Endothelial cell of umbilical vein (primary cell): ENCODE measurements at regions not wholly inside any gene's neighbourhood (a gene's known extent, or its start where the extent isn't known, plus 50 kb on each side); places are given as distances from the start of the nearest gene placed in this dataset.

Experiments
- BruUV-seq: library from RNA; stranded (reverse); fragments of 400-500 nt; replicated peaks from 2 replicates; lab custom pipeline; 2021; lab: Mats Ljungman, UMichigan
- CTCF ChIA-PET: fragments of 300-600, 350-600 bp; sonication (Branson Sonifier 250); formaldehyde crosslinking; loops from one replicate; lab custom pipeline; 2021; ENCODE audit warnings: antibody characterized with exemption, inconsistent platforms; lab: Charles Lee
- POLR2A ChIA-PET: fragments of 300-600, 350-600 bp; sonication (Branson Sonifier 250); formaldehyde crosslinking; loops from one replicate; lab custom pipeline; 2021; ENCODE audit warnings: antibody characterized with exemption, inconsistent platforms; lab: Charles Lee
- DNase-seq: peaks from one replicate; pipeline ENCODE4 v3.0.0-alpha.2; 2011; ENCODE audit warnings: low read depth, low spot score
- FAIRE-seq: peaks from 2 replicates; lab custom pipeline; 2011; peaks lifted over from hg19 to GRCh38; lab: Jason Lieb, UNC
- H2AFZ ChIP-seq: 2 replicates; pipeline ENCODE4 v1.6.0; 2012; ENCODE audit warnings: low read depth, low read length, control low read depth, inconsistent platforms
- H3K27ac ChIP-seq: 2 replicates; pipeline ENCODE4 v1.5.1; 2011; ENCODE audit warnings: low read depth, mild to moderate bottlenecking, control low read depth, low read length, moderate library complexity; ENCODE audit not compliant: insufficient read depth
- H3K27me3 ChIP-seq, 2 experiments: 2 replicates each; pipeline versions ENCODE4 v1.6.0 to v1.6.1; 2011; ENCODE audit warnings: low read length in 2 of 2, mixed read lengths in 1 of 2; ENCODE audit not compliant: control insufficient read depth in 2 of 2, insufficient read depth in 2 of 2
- H3K36me3 ChIP-seq, 2 experiments: 2 replicates in 1 of 2; 3 replicates in 1 of 2; pipeline ENCODE4 v1.5.1; 2011; ENCODE audit warnings: low read length in 2 of 2, mild to moderate bottlenecking in 1 of 2, moderate library complexity in 1 of 2; ENCODE audit not compliant: control insufficient read depth in 2 of 2, insufficient read depth in 2 of 2; ENCODE audit errors: extremely low read depth in 1 of 2
- H3K4me1 ChIP-seq: 3 replicates; pipeline ENCODE4 v1.5.1; 2011; ENCODE audit warnings: mild to moderate bottlenecking, low read length; ENCODE audit not compliant: control insufficient read depth, insufficient read depth; ENCODE audit errors: extremely low read depth
- H3K4me2 ChIP-seq: 2 replicates; pipeline ENCODE4 v1.6.1; 2011; ENCODE audit warnings: low read length, control low read depth, mixed read lengths; ENCODE audit not compliant: insufficient read depth
- H3K4me3 ChIP-seq, 3 experiments: fragments of 200-600 bp in 1 of 3; sonication (generic), shearing (Covaris generic) in 1 of 3; replicated peaks in 1 of 3; 2 replicates each; pipeline ENCODE4 v1.5.1; 2011 to 2016; ENCODE audit warnings: control low read depth in 3 of 3, low read length in 3 of 3, mild to moderate bottlenecking in 2 of 3, inconsistent platforms in 1 of 3, low read depth in 1 of 3, moderate library complexity in 1 of 3; ENCODE audit not compliant: insufficient read depth in 1 of 3
- H3K79me2 ChIP-seq: 2 replicates; pipeline ENCODE4 v1.6.0; 2012; ENCODE audit warnings: low read length, inconsistent platforms; ENCODE audit not compliant: control insufficient read depth, insufficient read depth
- H3K9ac ChIP-seq: replicated peaks from 2 replicates; pipeline ENCODE3; 2011; ENCODE audit warnings: low read length, control low read depth; ENCODE audit not compliant: insufficient read depth; ENCODE audit errors: extremely low read depth
- H3K9me1 ChIP-seq: replicated peaks from 3 replicates; pipeline ENCODE4 v1.6.0; 2011; ENCODE audit warnings: mild to moderate bottlenecking, low read length; ENCODE audit not compliant: control insufficient read depth, insufficient read depth; ENCODE audit errors: extremely low read depth
- H3K9me3 ChIP-seq: replicated peaks from 2 replicates; pipeline ENCODE4 v1.5.1; 2012; ENCODE audit warnings: low read length, inconsistent platforms; ENCODE audit not compliant: control insufficient read depth, insufficient read depth
- H4K20me1 ChIP-seq: replicated peaks from 2 replicates; pipeline ENCODE3; 2011; ENCODE audit warnings: mild to moderate bottlenecking, low read length; ENCODE audit not compliant: control insufficient read depth, insufficient read depth; ENCODE audit errors: extremely low read depth
- FOS ChIP-seq: IDR thresholded peaks from 2 replicates; pipeline ENCODE4 v1.6.1; 2011; ENCODE audit warnings: mild to moderate bottlenecking, low read length, moderate library complexity, borderline replicate concordance; ENCODE audit not compliant: insufficient read depth
- GATA2 ChIP-seq: IDR thresholded peaks from 2 replicates; pipeline ENCODE4 v1.7.0; 2011; ENCODE audit warnings: low read depth, mild to moderate bottlenecking, moderate library complexity, mixed read lengths, low read length; ENCODE audit not compliant: insufficient read length, insufficient read depth
- JUN ChIP-seq: IDR thresholded peaks from 2 replicates; pipeline ENCODE4 v1.6.1; 2011; ENCODE audit warnings: borderline replicate concordance, low read depth; ENCODE audit not compliant: insufficient read length, insufficient read depth
- MAX ChIP-seq: IDR thresholded peaks from 2 replicates; pipeline ENCODE4 v1.6.1; 2011; ENCODE audit not compliant: insufficient read depth, insufficient read length
- MYC ChIP-seq: IDR thresholded peaks from one replicate; pipeline ENCODE4 v1.6.1; 2011; ENCODE audit warnings: mild to moderate bottlenecking, low read depth, low read length
- POLR2A ChIP-seq: IDR thresholded peaks from 2 replicates; pipeline ENCODE4 v1.6.1; 2012; ENCODE audit warnings: low read depth, mild to moderate bottlenecking, control low read depth, low read length
- dilution Hi-C: fragments of 300-500 bp; cut with MboI; formaldehyde crosslinking; loops from one replicate; pipeline ENCODE4 v1.15.0; 2019; ENCODE audit warnings: low sequenced_read_pairs; ENCODE audit not compliant: extremely low pct_ligation_motif_present
- intact Hi-C: fragments of 100-400 bp; cut with micrococcal nuclease; formaldehyde crosslinking; loops from one replicate; pipeline ENCODE4 v1.10.0; 2022

GRCh38 chr6:12477616-12478015, 187.5 kb downstream of the EDN1 start:
- Histone ChIP-seq H3K4me3 (no peak overlapping the region), H2AFZ (peak overlapping the region; percentile 40), H3K9ac (no peak overlapping the region), H4K20me1 (no peaks in the 10 kb centered on the region), H3K79me2 (no peaks in the 10 kb centered on the region), H3K4me2 (peak overlapping the region; percentile 21), H3K9me3 (no peaks in the 10 kb centered on the region), H3K9me1 (no peaks in the 10 kb centered on the region), H3K27me3 (no peaks in the 10 kb centered on the region), H3K27ac (no peak overlapping the region), H3K36me3 (no peaks in the 10 kb centered on the region), H3K4me1 (peaks cover 30% of the 10 kb centered on the region)
- BruUV-seq: no TSS peak
- intact Hi-C loops: no loop called here
- dilution Hi-C loops: loop anchor here (25.0 kb wide), 2 partner anchors 110 to 190 kb away; partner anchors contain the start of gene EDN1
- ChIA-PET CTCF (interaction anchor here (1.4 kb wide), 1 partner anchor 13 kb away, joined by 5 read pairs; no protein-coding TSS in a partner anchor), POLR2A (no interaction called here)
- no peak for FAIRE-seq
- DNase-seq: no peak
- TF ChIP-seq MYC: no peak
- peak; percentile 65 for TF ChIP-seq GATA2
- TF ChIP-seq POLR2A: no peak
- no peak for TF ChIP-seq FOS
- no peak for TF ChIP-seq JUN

GRCh38 chr6:12478921-12479320, 188.8 kb downstream of the EDN1 start:
- no TSS peak for BruUV-seq
- ChIA-PET POLR2A (interaction anchor here (1.0 kb wide), 1 partner anchor 189 kb away, joined by 3 read pairs; the partner anchor contains the start of gene EDN1), CTCF (interaction anchor here (0.7 to 1.5 kb wide), 3 partner anchors 16 to 125 kb away, joined by 3 to 4 read pairs (median 3); no protein-coding TSS in a partner anchor)
- Histone ChIP-seq H3K4me3 (no peak overlapping the region), H3K36me3 (no peaks in the 10 kb centered on the region), H3K4me1 (peaks cover 43% of the 10 kb centered on the region), H3K9ac (no peak overlapping the region), H4K20me1 (no peaks in the 10 kb centered on the region), H3K27me3 (no peaks in the 10 kb centered on the region), H3K9me3 (no peaks in the 10 kb centered on the region), H2AFZ (peak overlapping the region; percentile 34), H3K9me1 (no peaks in the 10 kb centered on the region), H3K4me2 (no peak overlapping the region), H3K27ac (no peak overlapping the region), H3K79me2 (no peaks in the 10 kb centered on the region)
- TF ChIP-seq GATA2 (no peak), JUN (no peak), MAX (no peak), FOS (no peak), MYC (no peak)
- no peak for DNase-seq
- intact Hi-C loops (no loop called here), dilution Hi-C loops (loop anchor here (25.0 kb wide), 2 partner anchors 108 to 192 kb away; partner anchors contain the start of gene EDN1)
- FAIRE-seq: no peak
